ENCODE measurements at regions not wholly inside any gene's neighbourhood (a gene's known extent, or its start where the extent isn't known, plus 50 kb on each side); places are given as distances from the start of the nearest gene placed in this dataset.
A peak's percentile ranks its signal among the peaks of the same experiment; 100 is the strongest.

- H3K27me3 ChIP-seq, result no peaks in the 10 kb centered on the region
- TF ChIP-seq POLR2AphosphoS5 (IDR thresholded peaks at IDR 0.05), result no peak
- TF ChIP-seq POLR2A (IDR thresholded peaks at IDR 0.05), result no peak
- TF ChIP-seq EP300 (IDR thresholded peaks at IDR 0.05; ENCODE audit: low read depth), result no peak
- TF ChIP-seq CTCF (IDR thresholded peaks at IDR 0.05), result no peak
- H3K27ac ChIP-seq, result peak overlapping the region in 1 of 4 donors; percentile 86
- no peak overlapping the region for H3K4me3 ChIP-seq
- H3K9me3 ChIP-seq, result no peaks in the 10 kb centered on the region
- peaks cover 4 to 15% (median 9%) of the 10 kb centered on the region in 4 donors for H3K4me1 ChIP-seq
- intact Hi-C loops (cut with DNase I; ENCODE audit: low total_unique reads) (no loop called here), in situ Hi-C loops (cut with MboI; ENCODE audit: low pct_ligation_motif_present in 1 of 4, low pct_unique_long_range_greater_than_20kb in 1 of 4, low sequenced_read_pairs in 3 of 4) (no loop called here)
- H3K36me3 ChIP-seq, result no peaks in the 10 kb centered on the region
- 95 to 98% methylated on average over 5 to 6 of the region's 6 CpGs for WGBS, 2 donors (ENCODE audit: low coverage in 1 of 2)
- DNase-seq, result no peak
Observed at GRCh38 chr11:62026739-62027370, 59.4 kb upstream of the FTH1 start.

DNA sequence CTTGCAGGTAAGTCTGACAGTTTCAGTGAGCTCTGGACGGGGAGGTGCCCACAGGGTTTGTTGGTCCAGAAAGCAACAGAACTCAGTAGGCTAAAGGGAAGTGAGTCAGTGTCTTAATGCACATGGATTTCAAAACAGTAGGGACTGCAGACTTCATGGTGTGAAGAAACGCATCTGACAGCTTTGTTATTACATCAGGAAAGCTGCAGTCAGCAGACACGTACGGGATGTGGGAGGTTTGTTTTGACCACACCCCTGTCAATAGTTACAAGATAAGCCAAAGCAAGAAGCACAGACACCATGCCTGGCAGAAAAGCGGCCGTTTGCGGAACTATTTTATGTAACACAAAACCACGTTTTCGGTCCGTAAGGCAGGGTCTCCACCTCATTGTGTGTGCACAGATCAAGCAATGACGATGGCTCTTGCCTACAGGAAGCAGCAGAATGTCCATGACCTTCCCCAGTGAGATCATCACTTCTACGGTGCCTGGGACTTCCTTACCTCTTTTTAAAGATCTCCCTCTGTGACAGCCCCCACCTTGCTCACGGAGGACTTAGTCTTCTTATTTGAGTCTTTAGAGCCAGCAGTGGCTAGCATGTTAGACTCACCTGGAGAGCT is 58.2 kb upstream of the FTH1 start:
- TF ChIP-seq POLR2A (IDR thresholded peaks at IDR 0.05), result peak; percentile 63
- TF ChIP-seq POLR2AphosphoS5 (IDR thresholded peaks at IDR 0.05), result peak; percentile 63 to 85 (median 78)
- TF ChIP-seq EP300 (IDR thresholded peaks at IDR 0.05; ENCODE audit: low read depth), result peak; percentile 77
- peak in 1 of 5 experiments; percentile 8 for TF ChIP-seq CTCF (IDR thresholded peaks at IDR 0.05)
- Histone ChIP-seq H3K4me3 (no peak overlapping the region), H3K4me1 (peaks cover 4 to 15% (median 9%) of the 10 kb centered on the region in 4 donors), H3K36me3 (no peaks in the 10 kb centered on the region), H3K27me3 (no peaks in the 10 kb centered on the region), H3K9me3 (peaks cover 6 to 9% of the 10 kb centered on the region in 2 donors), H3K27ac (peak overlapping the region; percentile 69 to 86 (median 82))
- in situ Hi-C loops (cut with MboI; ENCODE audit: low pct_ligation_motif_present in 1 of 4, low pct_unique_long_range_greater_than_20kb in 1 of 4, low sequenced_read_pairs in 3 of 4), result no loop called here
- 7 to 9% methylated on average over 6 to 13 of the region's 13 CpGs for WGBS, 2 donors (ENCODE audit: low coverage in 1 of 2)
- intact Hi-C loops (cut with DNase I; ENCODE audit: low total_unique reads), result no loop called here
- DNase-seq, result peak; percentile 76

DNA sequence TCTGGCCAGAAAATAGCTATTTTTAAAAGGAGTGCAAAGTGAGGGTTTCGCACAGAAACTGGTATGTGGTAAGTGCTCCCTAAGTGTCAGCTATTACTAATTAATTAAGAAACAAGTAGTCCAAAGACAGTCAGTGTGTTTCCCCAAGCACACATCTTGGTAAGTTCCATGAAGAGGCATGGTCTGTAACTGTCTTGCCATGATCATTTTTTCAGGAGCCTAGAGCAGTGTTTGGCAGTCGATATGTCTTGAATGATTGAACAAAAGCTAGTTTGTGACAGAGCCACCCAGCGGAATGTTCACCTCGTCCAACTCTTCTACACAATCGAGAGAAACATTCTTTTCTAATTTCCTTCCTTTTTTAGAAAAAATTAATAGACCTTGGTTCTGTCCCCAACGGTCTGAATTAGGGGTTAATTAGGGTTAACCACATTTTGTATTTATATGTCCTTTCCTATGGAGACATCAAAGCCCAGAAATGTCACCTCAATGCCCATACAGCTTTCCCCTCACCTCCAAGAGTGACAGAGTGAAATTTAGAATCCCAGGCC is 57.6 kb upstream of the FTH1 start:
- Histone ChIP-seq H3K27ac (peak overlapping the region; percentile 69 to 86 (median 82)), H3K27me3 (no peaks in the 10 kb centered on the region), H3K9me3 (peaks cover 6 to 9% of the 10 kb centered on the region in 2 donors), H3K36me3 (no peaks in the 10 kb centered on the region), H3K4me1 (peaks cover 4 to 15% (median 9%) of the 10 kb centered on the region in 4 donors), H3K4me3 (no peak overlapping the region)
- TF ChIP-seq EP300 (IDR thresholded peaks at IDR 0.05; ENCODE audit: low read depth) (no peak), POLR2AphosphoS5 (IDR thresholded peaks at IDR 0.05) (no peak), CTCF (IDR thresholded peaks at IDR 0.05) (no peak), POLR2A (IDR thresholded peaks at IDR 0.05) (no peak)
- WGBS, 2 donors (ENCODE audit: low coverage in 1 of 2), result 40% methylated on average over 6 of the region's 6 CpGs; no CpG with 5 or more reads in 1 of the 2 donors
- DNase-seq, result no peak
- in situ Hi-C loops (cut with MboI; ENCODE audit: low pct_ligation_motif_present in 1 of 4, low pct_unique_long_range_greater_than_20kb in 1 of 4, low sequenced_read_pairs in 3 of 4) (no loop called here), intact Hi-C loops (cut with DNase I; ENCODE audit: low total_unique reads) (no loop called here)

GRCh38 chr11:62022211-62022610 is 54.8 kb upstream of the FTH1 start:
- H3K4me3 ChIP-seq, result no peak overlapping the region
- H3K27me3 ChIP-seq, result no peaks in the 10 kb centered on the region
- in situ Hi-C loops (cut with MboI; ENCODE audit: low pct_ligation_motif_present in 1 of 4, low pct_unique_long_range_greater_than_20kb in 1 of 4, low sequenced_read_pairs in 3 of 4) (no loop called here), intact Hi-C loops (cut with DNase I; ENCODE audit: low total_unique reads) (no loop called here)
- peaks cover 6 to 9% of the 10 kb centered on the region in 2 donors for H3K9me3 ChIP-seq
- peaks cover 4 to 15% (median 9%) of the 10 kb centered on the region in 4 donors for H3K4me1 ChIP-seq
- DNase-seq, result no peak
- WGBS, 2 donors (ENCODE audit: low coverage in 1 of 2), result 81% methylated on average over 3 of the region's 3 CpGs; no CpG with 5 or more reads in 1 of the 2 donors
- H3K27ac ChIP-seq, result no peak overlapping the region
- H3K36me3 ChIP-seq, result no peaks in the 10 kb centered on the region
- TF ChIP-seq CTCF (IDR thresholded peaks at IDR 0.05) (no peak), POLR2A (IDR thresholded peaks at IDR 0.05) (no peak), EP300 (IDR thresholded peaks at IDR 0.05; ENCODE audit: low read depth) (no peak), POLR2AphosphoS5 (IDR thresholded peaks at IDR 0.05) (no peak)
